Hematopoietic multipotent progenitor cell (in vitro differentiated cells): ENCODE measurements at regions not wholly inside any gene's neighbourhood (a gene's known extent, or its start where the extent isn't known, plus 50 kb on each side); places are given as distances from the start of the nearest gene placed in this dataset.

Source experiments
- DNase-seq, 3 donors: peaks; one replicate each; pipeline ENCODE4 v3.0.0-alpha.2; 2011 to 2015; ENCODE audit warnings: low read depth in 2 of 3, low spot score in 2 of 3

DNA sequence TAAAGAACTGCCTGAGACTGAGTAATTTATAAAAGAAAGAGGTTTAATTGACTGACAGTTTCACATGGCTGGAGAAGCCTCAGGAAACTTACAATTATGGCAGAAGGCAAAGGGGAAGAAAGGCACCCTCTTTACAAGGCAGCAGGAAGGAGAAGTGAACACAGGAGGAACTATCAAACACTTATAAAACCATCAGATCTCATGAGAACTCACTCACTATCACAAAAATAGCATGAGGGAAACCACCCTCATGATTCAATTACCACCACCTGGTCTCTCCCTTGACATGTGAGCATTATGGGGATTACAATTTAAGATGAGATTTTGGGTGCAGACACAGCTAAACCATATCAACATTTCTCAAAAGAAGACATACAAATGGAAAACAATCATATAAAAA lies 266.3 kb downstream of the EPM2A start:
- no peak for DNase-seq

DNA sequence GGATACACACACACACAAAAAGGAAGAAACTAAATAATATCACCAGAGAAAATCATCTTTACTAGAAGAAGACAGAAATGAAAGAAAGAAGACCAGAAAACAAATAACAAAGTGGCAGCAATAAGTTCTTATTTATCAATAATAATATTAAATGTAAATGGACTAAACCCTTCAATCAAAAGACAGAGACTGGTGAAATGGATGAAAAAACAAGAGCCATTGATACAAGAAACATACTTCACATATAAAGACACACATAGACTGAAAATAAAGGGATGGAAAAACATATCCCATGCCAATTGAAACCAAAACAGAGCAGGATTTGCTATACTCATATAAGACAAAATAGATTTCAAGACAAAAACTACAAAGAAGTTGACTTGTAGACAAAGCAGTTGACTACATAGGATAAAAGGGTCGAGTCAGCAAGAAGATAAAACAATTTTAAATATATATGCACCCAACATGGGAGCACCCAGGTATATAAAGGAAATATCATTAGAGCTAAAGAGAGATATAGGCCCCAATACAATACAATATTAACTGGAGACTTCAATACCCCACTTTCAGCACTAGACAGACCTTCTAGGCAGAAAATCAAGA lies 259.4 kb downstream of the EPM2A start:
- DNase-seq = no peak

DNA sequence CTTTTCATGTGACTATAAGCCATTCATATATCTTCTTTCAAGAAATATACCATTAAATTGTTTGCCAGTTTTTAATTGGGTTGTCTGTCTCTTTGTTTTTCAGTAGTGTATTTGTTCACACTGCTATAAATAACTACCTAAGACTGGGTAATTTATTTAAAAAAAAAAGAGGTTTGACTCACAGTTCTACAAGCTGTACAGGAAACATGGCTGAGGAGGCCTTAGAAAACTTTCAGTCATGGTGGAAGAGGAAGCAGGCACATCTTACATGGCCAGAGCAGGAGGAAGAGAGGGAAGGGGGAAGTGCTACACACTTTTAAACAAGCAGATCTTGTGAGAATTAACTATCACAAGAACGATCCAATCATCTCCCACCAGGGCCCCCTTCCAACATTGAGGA lies 255.3 kb downstream of the EPM2A start:
- no peak for DNase-seq

DNA sequence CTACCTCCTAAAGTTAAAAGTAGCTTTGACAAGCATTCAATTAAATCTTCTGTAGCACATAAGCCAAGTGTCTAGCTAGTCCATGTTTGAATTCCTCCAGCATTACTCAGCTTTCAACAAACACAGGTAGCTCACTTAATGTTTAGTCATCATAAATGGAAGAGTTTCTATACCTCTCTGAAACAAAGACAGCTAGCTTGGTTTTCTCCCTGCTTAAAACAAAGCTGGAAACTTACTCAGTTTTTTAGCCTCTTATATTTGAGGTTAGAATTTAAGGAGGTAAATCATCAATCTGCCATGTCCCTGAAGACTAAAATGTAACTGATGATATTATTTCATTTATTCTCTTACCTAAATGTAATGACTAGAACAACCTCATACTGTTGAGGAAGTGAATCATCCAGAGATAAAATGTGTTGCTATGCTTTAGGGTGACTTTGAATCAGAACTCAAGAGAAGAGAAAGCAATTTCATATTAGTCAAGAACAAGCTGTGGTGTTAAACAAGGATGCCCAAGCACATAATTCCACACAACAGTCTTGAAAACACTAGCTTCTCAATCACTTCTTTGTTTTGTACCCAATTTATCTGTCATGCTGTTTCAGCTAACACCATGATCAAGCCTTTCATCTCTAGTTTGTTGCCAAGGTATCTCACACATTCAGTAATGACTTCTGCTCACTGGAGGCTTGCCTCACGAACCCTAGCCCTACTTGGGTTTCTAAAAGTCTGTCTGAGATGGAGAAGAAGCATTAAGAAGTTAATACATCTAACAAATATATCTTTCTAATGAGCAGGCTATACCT lies 251.9 kb downstream of the EPM2A start:
- no peak for DNase-seq

DNA sequence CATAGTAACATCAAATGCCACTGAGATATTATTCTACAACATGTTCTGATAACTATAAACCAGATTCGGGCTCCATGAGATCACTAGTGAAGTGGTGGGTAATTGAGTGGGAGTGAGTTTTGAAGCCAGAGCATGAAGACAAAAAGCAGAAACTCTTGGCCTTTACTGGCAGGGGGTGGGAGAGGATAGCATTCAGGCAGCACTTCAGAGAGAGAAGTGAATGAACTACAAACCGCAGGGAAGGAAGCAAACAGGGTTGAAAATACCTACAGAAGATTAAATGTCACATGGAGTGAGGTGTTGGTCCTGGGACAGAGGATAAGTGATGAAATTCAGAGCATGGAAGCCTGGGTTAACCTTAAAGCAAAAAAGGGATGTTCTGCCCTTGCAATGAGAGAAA lies 250.0 kb downstream of the EPM2A start:
- no peak for DNase-seq

DNA sequence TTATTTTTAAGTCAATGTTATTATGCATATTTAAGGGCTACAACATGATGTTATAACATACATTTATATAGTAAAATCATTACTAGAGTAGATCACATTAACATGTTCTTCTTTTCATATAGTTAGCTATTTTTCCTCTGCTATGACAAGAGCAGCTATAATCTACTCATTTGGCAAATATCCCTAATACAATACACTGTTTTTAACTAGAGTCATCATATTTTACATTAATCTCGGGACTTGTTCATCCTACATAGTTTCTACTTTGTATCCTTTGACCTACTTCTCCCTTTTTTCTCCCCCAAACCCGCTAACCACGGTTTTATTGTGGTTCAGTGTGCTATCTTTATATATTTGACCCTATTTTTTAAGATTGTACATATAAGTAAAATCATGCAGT lies 249.0 kb downstream of the EPM2A start:
- no peak for DNase-seq

DNA sequence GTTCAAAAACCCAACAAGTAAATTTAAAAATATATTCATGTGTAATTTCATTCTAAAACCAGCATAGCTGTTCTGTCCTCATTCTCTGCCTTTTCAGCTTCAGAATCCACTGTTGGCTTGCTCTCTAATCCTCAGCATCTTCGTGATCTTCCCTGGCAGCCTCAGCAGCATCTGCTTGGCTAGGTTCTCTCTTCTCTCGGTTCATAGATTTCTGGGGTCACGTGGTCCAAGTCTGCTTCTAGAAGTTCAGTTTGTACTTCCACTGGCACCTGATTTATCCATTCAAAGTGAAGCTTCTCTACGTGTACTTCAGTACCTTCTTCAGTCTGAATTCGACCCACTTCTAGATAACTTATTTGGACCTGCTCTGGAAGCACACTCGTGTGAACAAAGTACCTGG lies 245.7 kb downstream of the EPM2A start:
- no peak for DNase-seq

DNA sequence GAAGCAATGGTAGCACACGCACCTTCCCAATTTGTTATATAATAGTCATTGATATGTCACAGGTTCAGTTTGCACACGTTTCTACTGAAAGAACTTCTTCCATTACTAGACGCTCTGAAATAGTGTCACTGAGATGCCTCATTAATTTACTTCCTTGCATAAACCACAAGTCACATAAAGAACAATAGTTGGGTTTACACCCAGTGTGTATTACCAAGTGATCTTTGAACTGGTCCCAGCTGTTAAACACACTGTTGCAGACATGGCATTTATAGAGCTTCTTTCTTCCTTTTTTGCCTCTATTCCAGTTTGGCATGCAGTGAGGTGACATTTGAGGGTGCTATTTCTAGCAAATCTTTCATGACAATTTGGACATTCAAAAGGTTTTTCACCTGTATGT lies 245.3 kb downstream of the EPM2A start:
- no peak for DNase-seq

DNA sequence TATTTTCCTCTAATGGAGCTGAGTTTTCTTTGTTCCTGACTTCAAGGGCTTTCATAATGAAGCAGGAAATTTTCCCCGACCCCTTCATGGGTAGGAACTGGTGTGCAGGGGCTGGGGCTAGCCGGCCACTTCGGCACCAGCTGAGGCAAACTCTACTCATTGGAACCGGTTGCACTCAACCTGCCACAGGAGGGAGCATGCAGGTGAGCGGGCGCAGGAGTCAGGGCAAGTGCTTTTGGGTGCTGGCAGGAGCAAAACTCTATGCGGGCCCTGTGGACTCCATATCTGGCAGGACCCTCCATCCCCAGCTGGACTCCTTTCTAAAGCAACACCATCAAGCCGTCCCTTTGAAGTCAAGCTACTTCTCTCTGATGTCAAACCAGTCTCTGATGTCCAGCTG lies 244.2 kb downstream of the EPM2A start:
- no peak for DNase-seq

DNA sequence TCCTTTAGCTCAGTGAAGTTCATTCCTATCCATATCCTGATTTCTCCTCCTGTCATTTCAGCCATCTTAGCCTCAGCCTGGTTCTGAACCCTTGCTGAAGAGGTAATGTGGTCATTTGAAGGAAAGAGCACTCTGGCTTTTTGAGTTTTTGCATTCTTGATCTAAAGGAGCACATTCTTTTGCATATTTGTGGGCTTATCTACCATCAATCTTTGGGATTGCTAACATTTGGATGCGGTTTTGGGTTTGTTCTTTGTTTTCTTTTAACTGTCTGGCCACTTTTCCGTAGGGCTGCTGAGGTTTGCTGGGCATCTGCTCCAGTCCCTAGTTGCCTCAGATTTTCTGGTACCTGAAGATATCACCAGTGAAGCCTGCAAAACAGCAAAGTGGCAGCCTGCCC lies 238.3 kb downstream of the EPM2A start:
- no peak for DNase-seq

DNA sequence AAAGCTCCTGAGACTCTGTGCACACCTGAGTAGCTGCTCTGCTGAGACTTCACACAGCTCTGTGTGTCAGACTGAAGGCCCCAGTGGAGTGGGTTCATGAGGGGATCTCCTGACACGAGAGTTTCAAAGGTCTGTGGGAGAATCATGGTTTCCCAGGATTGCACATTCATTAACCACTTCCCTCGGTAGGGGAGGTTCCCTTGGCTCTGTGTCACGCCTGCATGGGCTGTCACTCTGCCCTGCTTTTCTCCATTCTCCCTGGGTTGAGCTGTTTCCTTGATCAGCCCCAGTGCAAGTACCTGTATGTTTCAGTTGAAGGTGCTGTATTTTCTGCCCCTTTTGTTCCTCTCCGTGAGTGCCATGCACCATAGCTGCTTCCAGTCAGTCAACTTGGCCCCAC lies 236.9 kb downstream of the EPM2A start:
- DNase-seq = no peak

DNA sequence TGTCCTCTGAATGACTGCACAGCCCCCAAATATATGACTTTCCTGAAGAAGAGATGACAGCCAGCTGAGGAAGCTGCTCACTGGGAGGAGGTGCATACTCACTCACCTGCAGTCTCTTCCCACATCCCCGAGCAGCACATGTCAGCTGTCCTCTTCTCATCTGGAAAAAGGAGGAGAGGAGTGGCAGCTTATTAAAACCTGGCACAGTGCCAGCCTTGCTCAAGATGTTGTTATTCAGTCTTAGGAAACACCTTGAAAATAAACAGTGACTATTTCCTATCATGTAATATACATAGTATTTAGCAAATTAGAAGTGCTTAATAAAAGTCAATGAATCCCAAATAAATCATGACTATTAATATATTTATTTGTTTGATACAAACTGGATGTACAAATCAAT lies 232.9 kb downstream of the EPM2A start:
- no peak for DNase-seq

DNA sequence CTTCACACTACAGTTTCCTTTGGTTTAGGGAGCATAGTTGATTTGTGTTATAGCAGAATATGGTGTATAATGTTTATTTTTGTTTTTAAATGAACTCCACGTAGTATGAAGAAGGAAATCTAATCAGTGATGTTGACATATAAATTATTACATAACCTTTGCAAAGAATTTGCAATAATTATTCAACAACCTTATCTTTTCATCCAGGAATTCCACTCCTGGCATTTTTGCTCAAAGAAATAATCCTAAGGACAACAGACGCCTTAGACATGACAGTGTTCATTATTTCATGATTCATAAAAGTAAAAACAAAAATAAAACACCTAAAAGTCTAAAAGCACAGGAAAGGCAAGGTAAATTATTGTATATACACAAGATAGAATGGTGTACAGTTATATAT lies 229.2 kb downstream of the EPM2A start:
- no peak for DNase-seq

DNA sequence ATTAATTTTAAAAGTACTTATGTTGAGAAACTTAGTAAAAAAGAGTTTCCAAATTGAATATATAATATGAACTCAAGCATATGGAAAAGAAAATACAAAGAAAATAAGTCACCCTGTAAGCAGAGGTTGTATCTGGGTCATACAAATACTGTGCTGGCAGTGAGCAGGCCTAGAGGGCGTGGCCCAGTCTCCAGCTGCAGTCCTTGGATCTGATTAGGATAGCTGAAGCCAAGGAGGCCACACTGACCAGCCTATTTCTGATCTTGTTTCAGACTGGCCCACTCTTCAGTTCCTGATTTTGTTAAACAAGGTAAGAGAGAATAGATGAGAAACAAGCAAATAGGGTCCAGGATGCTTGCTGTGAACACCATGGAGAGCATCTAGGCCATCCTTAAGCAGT lies 228.8 kb downstream of the EPM2A start:
- DNase-seq = no peak

DNA sequence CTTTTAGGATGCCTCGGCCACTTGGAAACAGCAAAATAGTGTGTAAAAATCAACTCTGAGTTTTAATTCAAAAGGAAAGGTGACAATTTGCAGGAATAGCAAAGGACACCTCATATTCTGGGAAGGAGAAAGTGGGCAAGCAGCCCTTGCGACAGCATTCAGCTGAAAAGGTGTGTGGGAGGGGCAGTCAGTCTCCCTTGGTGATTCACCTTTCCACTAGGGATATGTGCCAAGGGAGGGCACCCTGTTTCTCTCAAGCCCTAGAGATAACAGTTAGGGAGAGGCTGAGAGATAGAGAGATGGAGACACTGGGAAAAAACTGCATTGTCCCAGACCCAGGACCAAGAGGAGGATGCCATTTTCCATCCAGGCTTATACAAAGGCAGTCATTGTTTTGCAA lies 228.1 kb downstream of the EPM2A start:
- no peak for DNase-seq

DNA sequence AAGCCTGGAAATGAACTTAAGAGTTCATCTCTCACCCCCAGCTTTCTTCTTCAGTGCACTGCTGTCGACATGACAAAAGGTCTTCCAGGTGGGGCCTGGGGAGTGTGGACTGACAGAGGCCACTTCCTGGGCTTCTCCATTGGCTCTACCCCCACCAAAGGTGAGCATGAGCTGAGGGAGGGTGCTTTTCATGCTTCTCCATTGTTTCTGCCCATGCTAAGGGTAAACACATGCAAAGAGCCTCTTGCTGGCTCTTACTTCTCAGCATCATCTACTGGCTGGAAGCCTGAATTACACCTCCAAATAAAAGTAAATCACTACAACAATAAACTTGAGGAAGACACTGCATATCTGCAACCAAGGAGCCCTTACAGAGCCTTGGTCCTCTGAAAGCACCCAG lies 227.2 kb downstream of the EPM2A start:
- DNase-seq = no peak

DNA sequence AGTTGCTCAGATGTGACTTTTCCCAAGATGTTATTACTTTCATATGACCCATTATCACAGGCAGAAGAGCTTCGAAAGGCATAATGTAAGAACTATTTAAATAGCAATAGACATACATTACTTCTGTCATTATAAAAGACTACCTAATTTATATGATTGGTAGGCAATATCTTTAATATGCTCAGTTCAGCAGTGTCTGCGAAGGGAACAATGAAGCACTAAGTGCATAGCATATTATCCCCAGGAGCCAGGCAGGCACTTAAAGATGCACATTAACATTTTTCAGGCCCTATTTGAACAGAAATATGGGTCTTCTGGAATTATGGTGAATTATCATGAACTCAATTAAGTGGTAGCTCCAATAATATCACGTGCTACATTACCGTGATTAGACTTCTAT lies 217.8 kb downstream of the EPM2A start:
- no peak for DNase-seq

DNA sequence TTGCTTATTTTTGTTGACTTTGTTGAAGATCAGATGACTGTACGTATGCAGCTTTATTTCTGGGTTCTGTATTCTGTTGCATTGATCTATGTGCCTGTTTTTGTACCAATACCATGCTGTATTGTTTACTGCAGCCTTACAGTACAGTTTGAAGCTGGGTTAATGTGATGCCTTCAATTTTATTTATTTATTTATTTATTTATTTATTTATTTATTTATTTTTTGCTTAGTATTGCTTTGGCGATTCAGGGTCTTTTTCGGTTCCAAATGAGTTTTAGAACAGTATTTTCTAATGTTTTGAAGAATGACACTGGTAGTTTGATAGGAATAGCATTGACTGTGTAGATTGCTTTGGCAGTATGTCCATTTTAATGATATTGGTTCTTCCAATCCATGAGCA lies 210.3 kb downstream of the EPM2A start:
- DNase-seq = no peak

DNA sequence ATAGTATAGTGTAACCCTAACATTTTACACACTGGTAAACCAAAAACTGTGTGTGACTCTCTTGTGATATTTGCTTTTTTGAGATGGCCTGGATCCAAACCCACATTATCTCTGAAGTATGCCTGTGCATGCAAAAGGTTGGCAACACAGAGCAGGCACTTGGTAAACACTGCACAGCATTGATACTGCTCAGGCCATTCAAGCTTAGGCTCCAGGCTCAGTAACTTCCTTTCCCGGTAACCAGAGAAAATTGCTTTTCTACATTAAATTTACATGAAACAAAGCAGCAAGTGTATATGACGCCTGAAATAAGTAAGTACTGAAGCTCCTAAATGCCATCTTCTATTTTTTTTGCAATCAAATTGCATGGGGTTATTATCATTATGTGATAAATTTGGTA lies 205.7 kb downstream of the EPM2A start:
- no peak for DNase-seq

DNA sequence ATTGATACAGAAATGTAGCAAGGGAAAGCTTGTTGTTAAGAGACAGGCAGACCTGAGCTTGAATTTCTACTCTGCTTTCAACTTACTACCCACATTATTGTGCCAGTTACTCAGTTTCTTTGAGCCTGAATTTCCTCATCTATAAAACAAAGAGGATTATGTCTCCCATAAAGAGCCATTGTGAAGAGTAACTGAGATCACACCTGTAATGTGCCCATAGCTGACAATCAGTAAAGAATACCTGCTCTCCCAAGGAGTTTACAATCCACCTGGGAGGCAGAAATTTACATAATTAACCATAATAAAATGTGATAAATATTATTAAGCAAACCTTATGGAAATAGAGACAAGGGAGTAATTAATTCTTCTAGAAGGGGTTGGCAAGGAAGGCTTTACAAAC lies 204.9 kb downstream of the EPM2A start:
- no peak for DNase-seq

DNA sequence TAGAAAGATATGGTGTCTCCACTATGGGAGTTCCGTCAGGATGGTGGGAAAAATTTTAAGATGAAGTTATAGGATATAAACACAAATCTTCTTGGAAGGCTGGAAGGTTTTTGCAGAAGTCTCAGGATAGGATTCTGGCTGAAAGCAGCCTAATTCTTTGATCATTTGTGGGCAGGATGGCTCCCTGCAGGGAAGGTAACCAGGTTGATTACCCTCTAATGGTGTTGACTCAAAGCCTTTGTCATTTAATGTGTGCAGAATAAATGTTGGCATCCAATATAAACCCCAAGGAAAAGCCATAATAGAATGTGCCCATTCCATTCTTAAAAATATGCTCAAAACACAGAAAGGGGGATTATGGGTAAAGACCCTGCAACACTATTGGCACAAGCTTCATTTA lies 204.3 kb downstream of the EPM2A start:
- no peak for DNase-seq

DNA sequence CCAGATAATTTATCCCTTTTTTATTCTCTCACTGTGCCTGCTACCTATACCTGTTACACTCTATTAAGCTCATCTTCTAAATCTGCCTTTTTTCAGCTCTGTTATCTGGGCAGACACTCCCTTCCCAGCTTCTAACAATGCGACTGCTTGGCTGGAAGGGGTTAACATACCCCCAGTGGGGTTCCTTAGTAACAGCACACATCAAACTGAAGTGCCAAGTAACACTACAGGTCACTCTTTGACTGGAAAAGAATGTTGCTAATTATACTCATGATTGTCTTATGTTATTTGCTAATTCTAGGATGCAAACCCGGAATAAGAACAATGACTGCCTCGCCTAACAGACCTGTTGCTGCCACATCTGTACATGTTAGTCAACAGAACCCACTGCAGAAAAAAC lies 203.5 kb downstream of the EPM2A start:
- DNase-seq = no peak

DNA sequence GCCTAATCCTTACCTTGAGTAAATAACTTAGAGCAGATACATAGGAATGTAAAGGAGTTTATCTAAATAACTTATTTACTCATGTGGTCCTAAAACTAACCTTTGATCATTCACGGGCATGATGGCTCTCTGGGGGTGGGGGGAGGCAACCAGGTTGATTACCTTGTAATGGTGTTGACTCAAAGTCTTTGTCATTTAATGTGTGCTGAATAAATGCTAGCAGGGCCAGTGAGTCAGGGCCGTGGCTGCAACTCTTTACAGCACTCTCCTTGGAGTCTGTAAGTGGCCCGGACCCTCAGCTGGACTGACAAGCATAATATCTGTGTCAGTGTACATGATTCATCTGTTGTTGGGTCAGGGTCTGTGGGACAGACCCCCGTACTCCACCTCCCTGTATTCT lies 203.0 kb downstream of the EPM2A start:
- no peak for DNase-seq
